OCI-LY3 (cell line): ENCODE measurements at regions not wholly inside any gene's neighbourhood (a gene's known extent, or its start where the extent isn't known, plus 50 kb on each side); places are given as distances from the start of the nearest gene placed in this dataset.
A peak's percentile ranks its signal among the peaks of the same experiment; 100 is the strongest.

Experiments
- H2AFZ ChIP-seq: fragments of 200-600, 300-600 bp; shearing (Covaris generic); 2 replicates; pipeline ENCODE4 v1.6.0; 2014; ENCODE audit warnings: antibody characterized with exemption, low read depth, low read length
- H3K27ac ChIP-seq: fragments of 200-600, 300-600 bp; sonication (generic); 2 replicates; pipeline ENCODE4 v1.5.1; 2014; ENCODE audit warnings: mild to moderate bottlenecking, low read length, moderate library complexity, mixed read lengths
- H3K27me3 ChIP-seq: fragments of 200-600, 300-600 bp; sonication (generic); 2 replicates; pipeline ENCODE4 v1.6.1; 2014; ENCODE audit warnings: low read depth, low read length, mixed read lengths
- H3K36me3 ChIP-seq: fragments of 200-600, 300-600 bp; sonication (generic); replicated peaks from 2 replicates; pipeline ENCODE3; 2014; ENCODE audit warnings: low read depth, low read length, mixed read lengths
- H3K4me1 ChIP-seq: fragments of 300-600, 200-600 bp; sonication (generic); 2 replicates; pipeline ENCODE4 v1.6.1; 2014; ENCODE audit warnings: low read length, mixed read lengths
- H3K4me2 ChIP-seq: fragments of 200-600, 300-600 bp; sonication (generic); 2 replicates; pipeline ENCODE4 v1.6.1; 2014; ENCODE audit warnings: low read length, mixed read lengths
- H3K4me3 ChIP-seq: fragments of 300-600, 200-600 bp; sonication (generic); 2 replicates; pipeline ENCODE4 v1.5.1; 2014; ENCODE audit warnings: antibody characterized with exemption, mild to moderate bottlenecking, low read length, moderate library complexity
- H3K79me2 ChIP-seq: fragments of 300-600, 200-600 bp; shearing (Covaris generic); 2 replicates; pipeline ENCODE4 v1.6.1; 2014; ENCODE audit warnings: mild to moderate bottlenecking, low read length, mixed read lengths
- H3K9ac ChIP-seq: fragments of 300-600, 200-600 bp; shearing (Covaris generic); 2 replicates; pipeline ENCODE4 v1.6.0; 2014; ENCODE audit warnings: mild to moderate bottlenecking, low read length, moderate library complexity
- H3K9me3 ChIP-seq: fragments of 200-600, 300-600 bp; shearing (Covaris generic); 2 replicates; pipeline ENCODE4 v1.6.1; 2014; ENCODE audit warnings: low read length, mixed read lengths; ENCODE audit not compliant: insufficient read depth
- H4K20me1 ChIP-seq: fragments of 200-600, 300-600 bp; sonication (generic); 2 replicates; pipeline ENCODE4 v1.6.1; 2016; ENCODE audit warnings: low read length, mixed read lengths; ENCODE audit not compliant: insufficient read depth
- EZH2phosphoT487 ChIP-seq: fragments of 200-600 bp; shearing (Covaris generic); IDR thresholded peaks from 2 replicates; pipeline ENCODE4 v1.6.1; 2018; ENCODE audit warnings: antibody characterized with exemption, mixed run types, low read depth
- TF ChIP-seq, protein P1 (sequence below): fragments of 200-600, 300-600 bp; sonication (generic); IDR thresholded peaks from 2 replicates; pipeline ENCODE4 v1.5.1; 2014; ENCODE audit warnings: antibody characterized with exemption, low read length, low read depth

DNA sequence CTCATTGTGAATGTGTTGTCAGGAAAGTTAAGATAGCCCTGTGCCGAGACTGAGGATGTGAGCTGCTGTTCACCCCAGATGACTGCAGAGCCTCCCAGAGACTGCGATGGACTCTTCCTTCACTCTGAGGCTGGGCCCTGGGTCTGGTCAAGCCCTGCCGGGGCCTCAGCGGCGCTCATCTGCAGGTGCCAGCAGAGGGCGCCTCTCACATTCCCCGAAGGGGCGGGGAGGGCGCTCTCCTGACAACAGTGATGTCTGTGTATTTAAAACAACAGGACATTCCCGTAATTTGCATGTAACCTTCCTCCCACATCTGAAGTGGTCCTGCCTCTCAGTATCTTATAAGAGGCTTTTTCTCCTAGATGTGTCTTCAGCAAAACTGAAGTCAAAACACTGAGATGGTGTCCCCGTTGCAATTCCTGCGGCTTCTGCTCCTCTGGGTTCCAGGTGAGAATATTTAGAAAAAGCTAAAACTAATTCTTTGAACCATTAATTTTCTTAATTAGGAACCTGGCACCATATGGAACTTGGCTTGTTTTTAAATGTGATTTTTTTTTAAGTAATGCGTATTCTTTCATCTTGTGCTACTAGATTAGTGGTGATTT is 1377.9 kb downstream of the RPIA start:
- no peak overlapping the region for H3K4me2 ChIP-seq
- no peak overlapping the region for H2AFZ ChIP-seq
- H4K20me1 ChIP-seq = no peaks in the 10 kb centered on the region
- no peak overlapping the region for H3K9ac ChIP-seq
- no peak overlapping the region for H3K4me3 ChIP-seq
- H3K4me1 ChIP-seq = no peaks in the 10 kb centered on the region
- no peak overlapping the region for H3K27ac ChIP-seq
- H3K36me3 ChIP-seq = no peaks in the 10 kb centered on the region
- TF ChIP-seq, protein P1, sequence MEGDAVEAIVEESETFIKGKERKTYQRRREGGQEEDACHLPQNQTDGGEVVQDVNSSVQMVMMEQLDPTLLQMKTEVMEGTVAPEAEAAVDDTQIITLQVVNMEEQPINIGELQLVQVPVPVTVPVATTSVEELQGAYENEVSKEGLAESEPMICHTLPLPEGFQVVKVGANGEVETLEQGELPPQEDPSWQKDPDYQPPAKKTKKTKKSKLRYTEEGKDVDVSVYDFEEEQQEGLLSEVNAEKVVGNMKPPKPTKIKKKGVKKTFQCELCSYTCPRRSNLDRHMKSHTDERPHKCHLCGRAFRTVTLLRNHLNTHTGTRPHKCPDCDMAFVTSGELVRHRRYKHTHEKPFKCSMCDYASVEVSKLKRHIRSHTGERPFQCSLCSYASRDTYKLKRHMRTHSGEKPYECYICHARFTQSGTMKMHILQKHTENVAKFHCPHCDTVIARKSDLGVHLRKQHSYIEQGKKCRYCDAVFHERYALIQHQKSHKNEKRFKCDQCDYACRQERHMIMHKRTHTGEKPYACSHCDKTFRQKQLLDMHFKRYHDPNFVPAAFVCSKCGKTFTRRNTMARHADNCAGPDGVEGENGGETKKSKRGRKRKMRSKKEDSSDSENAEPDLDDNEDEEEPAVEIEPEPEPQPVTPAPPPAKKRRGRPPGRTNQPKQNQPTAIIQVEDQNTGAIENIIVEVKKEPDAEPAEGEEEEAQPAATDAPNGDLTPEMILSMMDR = peak; percentile 80
- no peak for TF ChIP-seq EZH2phosphoT487
- H3K79me2 ChIP-seq = no peaks in the 10 kb centered on the region
- no peaks in the 10 kb centered on the region for H3K9me3 ChIP-seq
- peaks cover 12% of the 10 kb centered on the region; the same call in 1 of the 2 replicates for H3K27me3 ChIP-seq

DNA sequence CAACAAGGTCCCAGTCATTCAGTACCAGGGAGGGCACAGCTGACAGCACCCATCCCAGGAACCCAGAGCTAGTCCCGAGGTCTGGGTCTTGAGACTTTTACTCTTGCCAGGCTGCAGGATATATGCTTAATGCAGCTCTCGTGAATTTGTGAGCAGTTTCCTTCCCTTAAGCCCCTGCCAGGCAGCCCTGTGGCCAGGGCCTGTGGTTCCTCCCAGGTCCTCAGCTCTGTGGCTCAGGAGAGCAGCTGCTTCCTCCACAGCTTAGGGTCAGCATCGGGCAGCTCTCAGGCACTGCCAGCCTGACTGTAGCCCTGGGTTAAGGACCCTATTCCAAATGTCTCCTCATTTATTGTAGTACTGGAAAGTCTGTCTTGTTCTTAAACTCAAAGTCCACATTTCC is 1384.8 kb downstream of the RPIA start:
- no peaks in the 10 kb centered on the region for H4K20me1 ChIP-seq
- H3K9me3 ChIP-seq = no peaks in the 10 kb centered on the region
- H3K9ac ChIP-seq = no peak overlapping the region
- H3K27ac ChIP-seq = no peak overlapping the region
- H3K4me1 ChIP-seq = peaks cover 16% of the 10 kb centered on the region
- H2AFZ ChIP-seq = no peak overlapping the region
- H3K36me3 ChIP-seq = no peaks in the 10 kb centered on the region
- H3K4me3 ChIP-seq = no peak overlapping the region
- no peaks in the 10 kb centered on the region for H3K27me3 ChIP-seq
- H3K4me2 ChIP-seq = no peak overlapping the region
- no peaks in the 10 kb centered on the region for H3K79me2 ChIP-seq
- TF ChIP-seq, protein P1 = no peak
- TF ChIP-seq EZH2phosphoT487 = no peak

DNA sequence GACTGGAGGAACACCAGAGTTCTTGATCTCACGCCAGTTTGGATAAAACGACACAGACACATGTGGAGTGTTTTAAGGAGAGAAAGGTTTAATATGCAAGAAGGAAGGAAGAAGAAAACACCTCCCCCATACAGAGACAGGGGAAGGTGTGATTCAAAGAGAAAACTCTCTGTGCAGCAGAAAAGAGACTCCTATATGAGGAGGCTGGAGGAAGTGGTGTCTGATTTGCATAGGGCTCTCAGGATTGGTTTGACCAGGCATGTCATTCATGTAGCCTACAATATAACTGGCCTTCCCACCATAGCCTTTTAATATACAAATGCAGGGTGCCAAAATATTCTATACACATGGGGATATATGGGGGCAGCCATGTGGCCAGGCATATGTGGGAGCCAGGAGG is 1386.5 kb downstream of the RPIA start:
- H3K4me1 ChIP-seq = peaks cover 18% of the 10 kb centered on the region
- no peak overlapping the region for H3K9ac ChIP-seq
- no peaks in the 10 kb centered on the region for H3K36me3 ChIP-seq
- H3K79me2 ChIP-seq = no peaks in the 10 kb centered on the region
- TF ChIP-seq, protein P1 = no peak
- no peak for TF ChIP-seq EZH2phosphoT487
- no peak overlapping the region for H2AFZ ChIP-seq
- H3K27ac ChIP-seq = no peak overlapping the region
- peak overlapping the region; percentile 50 for H3K4me2 ChIP-seq
- no peaks in the 10 kb centered on the region for H3K9me3 ChIP-seq
- H4K20me1 ChIP-seq = no peaks in the 10 kb centered on the region
- H3K4me3 ChIP-seq = peak overlapping the region; percentile 36; the same call in 1 of the 2 replicates
- H3K27me3 ChIP-seq = no peaks in the 10 kb centered on the region

DNA sequence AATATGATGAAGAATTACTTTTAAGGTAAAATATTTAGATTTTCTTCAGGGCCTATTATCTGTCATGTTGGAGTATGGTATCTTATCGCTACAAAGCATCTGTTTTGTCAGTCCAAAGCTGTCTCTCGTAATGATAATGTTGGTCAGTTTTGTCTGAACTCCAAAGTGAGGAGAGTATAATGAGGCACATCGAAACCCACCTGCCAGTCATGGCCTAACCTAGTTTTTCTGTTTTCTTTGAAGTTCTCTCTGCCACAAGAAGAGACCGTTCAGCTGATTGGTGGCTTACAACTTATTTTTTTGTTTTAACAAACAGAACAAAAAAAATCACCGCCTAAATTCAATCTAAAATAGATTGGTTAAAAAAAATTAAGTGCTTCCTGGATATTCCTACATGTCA is 1387.9 kb downstream of the RPIA start:
- TF ChIP-seq EZH2phosphoT487 = no peak
- TF ChIP-seq, protein P1 = no peak
- H4K20me1 ChIP-seq = no peaks in the 10 kb centered on the region
- H3K79me2 ChIP-seq = no peaks in the 10 kb centered on the region
- no peak overlapping the region for H3K4me3 ChIP-seq
- no peak overlapping the region for H3K9ac ChIP-seq
- no peaks in the 10 kb centered on the region for H3K36me3 ChIP-seq
- H3K27me3 ChIP-seq = no peaks in the 10 kb centered on the region
- H3K9me3 ChIP-seq = no peaks in the 10 kb centered on the region
- H3K4me1 ChIP-seq = peaks cover 18% of the 10 kb centered on the region
- H2AFZ ChIP-seq = no peak overlapping the region
- H3K27ac ChIP-seq = no peak overlapping the region
- no peak overlapping the region for H3K4me2 ChIP-seq
